ENCODE measurements at regions not wholly inside any gene's neighbourhood (a gene's known extent, or its start where the extent isn't known, plus 50 kb on each side); places are given as distances from the start of the nearest gene placed in this dataset.

GRCh38 chr14:51436630-51437029, 196.6 kb downstream of the TMX1 start (continued):
- TF ChIP-seq, protein P1, sequence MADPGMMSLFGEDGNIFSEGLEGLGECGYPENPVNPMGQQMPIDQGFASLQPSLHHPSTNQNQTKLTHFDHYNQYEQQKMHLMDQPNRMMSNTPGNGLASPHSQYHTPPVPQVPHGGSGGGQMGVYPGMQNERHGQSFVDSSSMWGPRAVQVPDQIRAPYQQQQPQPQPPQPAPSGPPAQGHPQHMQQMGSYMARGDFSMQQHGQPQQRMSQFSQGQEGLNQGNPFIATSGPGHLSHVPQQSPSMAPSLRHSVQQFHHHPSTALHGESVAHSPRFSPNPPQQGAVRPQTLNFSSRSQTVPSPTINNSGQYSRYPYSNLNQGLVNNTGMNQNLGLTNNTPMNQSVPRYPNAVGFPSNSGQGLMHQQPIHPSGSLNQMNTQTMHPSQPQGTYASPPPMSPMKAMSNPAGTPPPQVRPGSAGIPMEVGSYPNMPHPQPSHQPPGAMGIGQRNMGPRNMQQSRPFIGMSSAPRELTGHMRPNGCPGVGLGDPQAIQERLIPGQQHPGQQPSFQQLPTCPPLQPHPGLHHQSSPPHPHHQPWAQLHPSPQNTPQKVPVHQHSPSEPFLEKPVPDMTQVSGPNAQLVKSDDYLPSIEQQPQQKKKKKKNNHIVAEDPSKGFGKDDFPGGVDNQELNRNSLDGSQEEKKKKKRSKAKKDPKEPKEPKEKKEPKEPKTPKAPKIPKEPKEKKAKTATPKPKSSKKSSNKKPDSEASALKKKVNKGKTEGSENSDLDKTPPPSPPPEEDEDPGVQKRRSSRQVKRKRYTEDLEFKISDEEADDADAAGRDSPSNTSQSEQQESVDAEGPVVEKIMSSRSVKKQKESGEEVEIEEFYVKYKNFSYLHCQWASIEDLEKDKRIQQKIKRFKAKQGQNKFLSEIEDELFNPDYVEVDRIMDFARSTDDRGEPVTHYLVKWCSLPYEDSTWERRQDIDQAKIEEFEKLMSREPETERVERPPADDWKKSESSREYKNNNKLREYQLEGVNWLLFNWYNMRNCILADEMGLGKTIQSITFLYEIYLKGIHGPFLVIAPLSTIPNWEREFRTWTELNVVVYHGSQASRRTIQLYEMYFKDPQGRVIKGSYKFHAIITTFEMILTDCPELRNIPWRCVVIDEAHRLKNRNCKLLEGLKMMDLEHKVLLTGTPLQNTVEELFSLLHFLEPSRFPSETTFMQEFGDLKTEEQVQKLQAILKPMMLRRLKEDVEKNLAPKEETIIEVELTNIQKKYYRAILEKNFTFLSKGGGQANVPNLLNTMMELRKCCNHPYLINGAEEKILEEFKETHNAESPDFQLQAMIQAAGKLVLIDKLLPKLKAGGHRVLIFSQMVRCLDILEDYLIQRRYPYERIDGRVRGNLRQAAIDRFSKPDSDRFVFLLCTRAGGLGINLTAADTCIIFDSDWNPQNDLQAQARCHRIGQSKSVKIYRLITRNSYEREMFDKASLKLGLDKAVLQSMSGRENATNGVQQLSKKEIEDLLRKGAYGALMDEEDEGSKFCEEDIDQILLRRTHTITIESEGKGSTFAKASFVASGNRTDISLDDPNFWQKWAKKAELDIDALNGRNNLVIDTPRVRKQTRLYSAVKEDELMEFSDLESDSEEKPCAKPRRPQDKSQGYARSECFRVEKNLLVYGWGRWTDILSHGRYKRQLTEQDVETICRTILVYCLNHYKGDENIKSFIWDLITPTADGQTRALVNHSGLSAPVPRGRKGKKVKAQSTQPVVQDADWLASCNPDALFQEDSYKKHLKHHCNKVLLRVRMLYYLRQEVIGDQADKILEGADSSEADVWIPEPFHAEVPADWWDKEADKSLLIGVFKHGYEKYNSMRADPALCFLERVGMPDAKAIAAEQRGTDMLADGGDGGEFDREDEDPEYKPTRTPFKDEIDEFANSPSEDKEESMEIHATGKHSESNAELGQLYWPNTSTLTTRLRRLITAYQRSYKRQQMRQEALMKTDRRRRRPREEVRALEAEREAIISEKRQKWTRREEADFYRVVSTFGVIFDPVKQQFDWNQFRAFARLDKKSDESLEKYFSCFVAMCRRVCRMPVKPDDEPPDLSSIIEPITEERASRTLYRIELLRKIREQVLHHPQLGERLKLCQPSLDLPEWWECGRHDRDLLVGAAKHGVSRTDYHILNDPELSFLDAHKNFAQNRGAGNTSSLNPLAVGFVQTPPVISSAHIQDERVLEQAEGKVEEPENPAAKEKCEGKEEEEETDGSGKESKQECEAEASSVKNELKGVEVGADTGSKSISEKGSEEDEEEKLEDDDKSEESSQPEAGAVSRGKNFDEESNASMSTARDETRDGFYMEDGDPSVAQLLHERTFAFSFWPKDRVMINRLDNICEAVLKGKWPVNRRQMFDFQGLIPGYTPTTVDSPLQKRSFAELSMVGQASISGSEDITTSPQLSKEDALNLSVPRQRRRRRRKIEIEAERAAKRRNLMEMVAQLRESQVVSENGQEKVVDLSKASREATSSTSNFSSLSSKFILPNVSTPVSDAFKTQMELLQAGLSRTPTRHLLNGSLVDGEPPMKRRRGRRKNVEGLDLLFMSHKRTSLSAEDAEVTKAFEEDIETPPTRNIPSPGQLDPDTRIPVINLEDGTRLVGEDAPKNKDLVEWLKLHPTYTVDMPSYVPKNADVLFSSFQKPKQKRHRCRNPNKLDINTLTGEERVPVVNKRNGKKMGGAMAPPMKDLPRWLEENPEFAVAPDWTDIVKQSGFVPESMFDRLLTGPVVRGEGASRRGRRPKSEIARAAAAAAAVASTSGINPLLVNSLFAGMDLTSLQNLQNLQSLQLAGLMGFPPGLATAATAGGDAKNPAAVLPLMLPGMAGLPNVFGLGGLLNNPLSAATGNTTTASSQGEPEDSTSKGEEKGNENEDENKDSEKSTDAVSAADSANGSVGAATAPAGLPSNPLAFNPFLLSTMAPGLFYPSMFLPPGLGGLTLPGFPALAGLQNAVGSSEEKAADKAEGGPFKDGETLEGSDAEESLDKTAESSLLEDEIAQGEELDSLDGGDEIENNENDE (IDR thresholded peaks at IDR 0.05; ENCODE audit: insufficient replicate concordance, low read length), result no peak

Measured in H1 (cell line).